IMR-90 (cell line): ENCODE measurements at regions not wholly inside any gene's neighbourhood (a gene's known extent, or its start where the extent isn't known, plus 50 kb on each side); places are given as distances from the start of the nearest gene placed in this dataset.

Source experiments
- ATAC-seq: fragments of 200-7000 bp; cut with Tn5 transposase; 2 replicates; pipeline ENCODE4 v1.9.1; 2020; ENCODE audit warnings: low read depth, mild to moderate bottlenecking, moderate library complexity
- BruUV-seq: library from RNA; stranded (reverse); fragments of 400-500 nt; replicated peaks from 2 replicates; lab custom pipeline; 2021; lab: Mats Ljungman, UMichigan
- CTCF ChIA-PET: fragments of 300-600 bp; formaldehyde crosslinking; extraction: SDS; loops from one replicate; lab custom pipeline; 2021; ENCODE audit warnings: antibody characterized with exemption; lab: Yijun Ruan, JAX
- POLR2A ChIA-PET: fragments of 300-600 bp; sonication (Branson Sonifier 250); formaldehyde crosslinking; loops from one replicate; lab custom pipeline; 2022; ENCODE audit warnings: antibody characterized with exemption; ENCODE audit not compliant: unreplicated experiment; lab: Charles Lee
- DNase-seq: peaks from one replicate; pipeline ENCODE4 v3.0.0; 2013
- H2AFZ ChIP-seq: replicated peaks from 2 replicates; pipeline ENCODE3; 2013; ENCODE audit warnings: low read length, mild to moderate bottlenecking; ENCODE audit not compliant: poor library complexity
- H2AK5ac ChIP-seq: 2 replicates; pipeline ENCODE4 v1.6.1; 2013; ENCODE audit warnings: low read depth, low read length, inconsistent platforms
- H2AK9ac ChIP-seq: replicated peaks from 2 replicates; pipeline ENCODE3; 2013; ENCODE audit warnings: mild to moderate bottlenecking, low read depth, low read length, moderate library complexity; ENCODE audit not compliant: poor library complexity
- H2BK120ac ChIP-seq: 2 replicates; pipeline ENCODE4 v1.6.1; 2013; ENCODE audit warnings: low read depth, low read length, inconsistent platforms
- H2BK15ac ChIP-seq: 3 replicates; pipeline ENCODE4 v1.6.1; 2013; ENCODE audit warnings: low read depth, low read length, inconsistent platforms
- H2BK20ac ChIP-seq: 2 replicates; pipeline ENCODE4 v1.6.1; 2013; ENCODE audit warnings: low read depth, mild to moderate bottlenecking, inconsistent platforms, low read length, moderate library complexity
- H2BK5ac ChIP-seq: 2 replicates; pipeline ENCODE4 v1.6.1; 2013; ENCODE audit warnings: mild to moderate bottlenecking, low read depth, low read length, inconsistent platforms; ENCODE audit not compliant: poor library complexity, severe bottlenecking
- H3K14ac ChIP-seq: replicated peaks from 2 replicates; pipeline ENCODE4 v1.6.1; 2013; ENCODE audit warnings: low read depth, low read length, inconsistent platforms
- H3K18ac ChIP-seq: 2 replicates; pipeline ENCODE4 v1.6.1; 2013; ENCODE audit warnings: low read depth, low read length, control low read depth
- H3K23ac ChIP-seq: 2 replicates; pipeline ENCODE4 v1.6.1; 2013; ENCODE audit warnings: low read depth, low read length, inconsistent platforms
- H3K27ac ChIP-seq: 2 replicates; pipeline ENCODE4 v1.5.1; 2013; ENCODE audit warnings: mild to moderate bottlenecking, control low read depth, low read length; ENCODE audit not compliant: insufficient read depth
- H3K27me3 ChIP-seq: 2 replicates; pipeline ENCODE4 v1.6.1; 2013; ENCODE audit warnings: low read length; ENCODE audit not compliant: control insufficient read depth, insufficient read depth
- H3K36me3 ChIP-seq: 2 replicates; pipeline ENCODE4 v1.6.1; 2013; ENCODE audit warnings: low read length, mixed read lengths; ENCODE audit not compliant: control insufficient read depth, insufficient read depth
- H3K4ac ChIP-seq: 2 replicates; pipeline ENCODE4 v1.6.1; 2013; ENCODE audit warnings: low read depth, low read length, inconsistent platforms
- H3K4me1 ChIP-seq: 2 replicates; pipeline ENCODE4 v1.6.1; 2013; ENCODE audit warnings: low read length, mixed read lengths; ENCODE audit not compliant: control insufficient read depth, insufficient read depth
- H3K4me2 ChIP-seq: 2 replicates; pipeline ENCODE4 v1.6.1; 2013; ENCODE audit warnings: low read depth, mild to moderate bottlenecking, control low read depth, low read length, moderate library complexity
- H3K4me3 ChIP-seq: 2 replicates; pipeline ENCODE4 v1.5.1; 2013; ENCODE audit warnings: low read depth, mild to moderate bottlenecking, control low read depth, low read length, moderate library complexity; ENCODE audit not compliant: insufficient read depth
- H3K56ac ChIP-seq: 2 replicates; pipeline ENCODE4 v1.6.1; 2013; ENCODE audit warnings: low read length, inconsistent platforms; ENCODE audit not compliant: insufficient read depth; ENCODE audit errors: extremely low read depth
- H3K79me1 ChIP-seq, 2 experiments: 2 replicates each; pipeline ENCODE4 v1.6.1; 2013; ENCODE audit warnings: low read length in 2 of 2, inconsistent platforms in 1 of 2, low read depth in 1 of 2
- H3K9ac ChIP-seq: 2 replicates; pipeline ENCODE4 v1.6.1; 2013; ENCODE audit warnings: low read depth, low read length, control low read depth
- H3K9me1 ChIP-seq: 2 replicates; pipeline ENCODE4 v1.6.1; 2013; ENCODE audit warnings: low read length, inconsistent platforms; ENCODE audit not compliant: insufficient read depth
- H3K9me3 ChIP-seq: 2 replicates; pipeline ENCODE4 v1.6.1; 2013; ENCODE audit warnings: low read length; ENCODE audit not compliant: control insufficient read depth, insufficient read depth
- H4K20me1 ChIP-seq: 2 replicates; pipeline ENCODE4 v1.6.1; 2013; ENCODE audit warnings: low read length, inconsistent platforms; ENCODE audit not compliant: insufficient read depth
- H4K5ac ChIP-seq: 2 replicates; pipeline ENCODE4 v1.6.1; 2013; ENCODE audit warnings: mild to moderate bottlenecking, low read depth, low read length, control low read depth
- H4K8ac ChIP-seq, 2 experiments: 2 replicates each; pipeline ENCODE4 v1.6.1; 2013; ENCODE audit warnings: low read depth in 2 of 2, low read length in 2 of 2, control low read depth in 1 of 2, inconsistent platforms in 1 of 2
- H4K91ac ChIP-seq: 2 replicates; pipeline ENCODE4 v1.6.1; 2013; ENCODE audit warnings: low read depth, low read length, inconsistent platforms; ENCODE audit not compliant: insufficient read depth
- CEBPB ChIP-seq: IDR thresholded peaks from 2 replicates; pipeline ENCODE4 v1.6.1; 2012; ENCODE audit warnings: low read depth, low read length, improper control_type of control experiment
- WGBS, 2 experiments: methylation state at CpG; one replicate each; pipeline versions ENCODE4 v1.1.5 to v1.1.7; 2013; ENCODE audit warnings: missing lambda C conversion rate in 2 of 2; ENCODE audit not compliant: insufficient read length in 1 of 2; ENCODE audit errors: extremely low coverage in 2 of 2; 5-methylcytosine and 5-hydroxymethylcytosine counted together
- dilution Hi-C: fragments of 300-500 bp; cut with HindIII; formaldehyde crosslinking; loops from one replicate; pipeline ENCODE4 v1.14.3; 2018; ENCODE audit warnings: low sequenced_read_pairs; ENCODE audit not compliant: unreplicated experiment
- in situ Hi-C: fragments of 300-500 bp; cut with MboI; formaldehyde crosslinking; loops from 3 replicates; pipeline ENCODE4 v1.14.3; 2019; ENCODE audit warnings: low sequenced_read_pairs, inconsistent platforms, mixed read lengths
- intact Hi-C: fragments of 100-400 bp; cut with micrococcal nuclease; formaldehyde crosslinking; loops from 2 replicates; pipeline ENCODE4 v1.10.0; 2022
- TF ChIP-seq, protein P1 (sequence below): fragments of 150-350 bp; IDR thresholded peaks from 2 replicates; pipeline ENCODE4 v1.6.1; 2016; ENCODE audit warnings: low read depth, mild to moderate bottlenecking, low read length, moderate library complexity, borderline replicate concordance

DNA sequence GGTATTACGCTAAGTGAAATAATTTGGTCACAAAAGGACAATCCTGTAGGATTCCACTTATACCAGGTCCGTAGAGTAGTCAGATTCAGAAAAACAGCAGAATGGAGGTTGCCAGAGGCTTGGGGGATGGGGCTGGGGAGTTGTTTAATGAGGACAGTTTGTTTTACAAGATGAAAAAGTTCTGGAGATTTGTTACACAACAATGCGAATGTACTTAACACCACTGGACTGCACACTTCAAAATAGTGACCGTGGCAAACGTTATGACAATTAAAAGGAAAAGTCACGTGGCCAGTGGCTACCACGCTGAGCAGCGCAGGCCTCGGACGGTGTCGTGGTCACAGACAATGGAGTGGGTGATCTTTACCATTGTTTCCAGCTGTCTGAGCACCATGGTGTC lies 338.1 kb downstream of the SEC14L1 start:
- CTCF ChIA-PET = no interaction called here
- POLR2A ChIA-PET = no interaction called here

More for the DNA sequence above, 338.1 kb downstream of the SEC14L1 start:
- no peak overlapping the region for H4K5ac ChIP-seq
- no TSS peak for BruUV-seq
- 0 out of 2 replicates have a peak overlapping the region, but pooled peaks have one; percentile 11 for H2AK5ac ChIP-seq
- peaks cover 55% of the 10 kb centered on the region for H3K4me1 ChIP-seq
- H3K27me3 ChIP-seq = no peaks in the 10 kb centered on the region
- H3K14ac ChIP-seq = no peak overlapping the region
- ATAC-seq = no peak
- H3K23ac ChIP-seq = no peak overlapping the region
- peaks cover 33 to 97% of the 10 kb centered on the region in 2 experiments for H3K79me1 ChIP-seq
- H2BK15ac ChIP-seq = no peak overlapping the region
- peaks cover 100% of the 10 kb centered on the region for H4K20me1 ChIP-seq
- no peak overlapping the region for H3K27ac ChIP-seq
- no peaks in the 10 kb centered on the region for H3K9me3 ChIP-seq
- dilution Hi-C loops = no loop called here
- H2BK20ac ChIP-seq = no peak overlapping the region
- H3K36me3 ChIP-seq = peaks cover 22% of the 10 kb centered on the region
- H4K8ac ChIP-seq = no peak overlapping the region
- no peak for DNase-seq
- intact Hi-C loops = loop anchor here (5.0 kb wide), 1 partner anchor 147 kb away; no protein-coding TSS in a partner anchor
- no peak overlapping the region for H3K4me2 ChIP-seq
- peaks cover 30% of the 10 kb centered on the region for H3K9me1 ChIP-seq
- no peak overlapping the region for H2AFZ ChIP-seq
- no CpG with 5 or more reads among the region's 11 CpGs for WGBS, 2 experiments
- no peak overlapping the region for H4K91ac ChIP-seq
- no peak overlapping the region for H2AK9ac ChIP-seq
- in situ Hi-C loops = no loop called here
- no peak overlapping the region for H3K9ac ChIP-seq
- no peak overlapping the region for H3K56ac ChIP-seq
- H3K18ac ChIP-seq = no peak overlapping the region
- TF ChIP-seq, protein P1, sequence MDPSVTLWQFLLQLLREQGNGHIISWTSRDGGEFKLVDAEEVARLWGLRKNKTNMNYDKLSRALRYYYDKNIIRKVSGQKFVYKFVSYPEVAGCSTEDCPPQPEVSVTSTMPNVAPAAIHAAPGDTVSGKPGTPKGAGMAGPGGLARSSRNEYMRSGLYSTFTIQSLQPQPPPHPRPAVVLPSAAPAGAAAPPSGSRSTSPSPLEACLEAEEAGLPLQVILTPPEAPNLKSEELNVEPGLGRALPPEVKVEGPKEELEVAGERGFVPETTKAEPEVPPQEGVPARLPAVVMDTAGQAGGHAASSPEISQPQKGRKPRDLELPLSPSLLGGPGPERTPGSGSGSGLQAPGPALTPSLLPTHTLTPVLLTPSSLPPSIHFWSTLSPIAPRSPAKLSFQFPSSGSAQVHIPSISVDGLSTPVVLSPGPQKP = no peak
- 0 out of 2 replicates have a peak, but pooled peaks have one; percentile 20 for TF ChIP-seq CEBPB
- no peak overlapping the region for H3K4me3 ChIP-seq
- H2BK120ac ChIP-seq = no peak overlapping the region
- no peak overlapping the region for H3K4ac ChIP-seq
- H2BK5ac ChIP-seq = no peak overlapping the region
